HG02642 (cell line): ENCODE measurements at regions not wholly inside any gene's neighbourhood (a gene's known extent, or its start where the extent isn't known, plus 50 kb on each side); places are given as distances from the start of the nearest gene placed in this dataset.

Experiments used
- ATAC-seq: cut with Tn5 transposase; IDR thresholded peaks from one replicate; pipeline ENCODE4 v1.9.1; 2021; ENCODE audit warnings: mild to moderate bottlenecking; ENCODE audit not compliant: unreplicated experiment, poor library complexity

DNA sequence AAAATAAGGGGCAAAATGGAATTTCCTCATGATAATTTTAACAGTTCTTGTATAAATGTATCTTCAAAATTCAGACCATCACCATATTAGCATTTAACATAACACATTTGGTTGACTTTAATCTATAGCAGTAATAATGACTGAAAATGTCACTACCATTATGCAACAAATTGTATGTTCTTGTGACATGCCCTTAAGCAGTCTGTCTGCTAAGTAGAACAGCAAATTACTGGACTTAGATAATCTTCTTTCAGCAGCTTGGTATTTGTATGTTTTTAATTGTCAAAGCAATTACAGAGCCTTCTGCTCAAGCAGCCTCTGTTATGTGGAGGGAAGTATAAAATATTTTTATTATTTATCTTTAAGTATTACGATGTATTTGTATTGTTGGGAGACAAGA lies 214.3 kb upstream of the NXPH2 start:
- no peak for ATAC-seq

DNA sequence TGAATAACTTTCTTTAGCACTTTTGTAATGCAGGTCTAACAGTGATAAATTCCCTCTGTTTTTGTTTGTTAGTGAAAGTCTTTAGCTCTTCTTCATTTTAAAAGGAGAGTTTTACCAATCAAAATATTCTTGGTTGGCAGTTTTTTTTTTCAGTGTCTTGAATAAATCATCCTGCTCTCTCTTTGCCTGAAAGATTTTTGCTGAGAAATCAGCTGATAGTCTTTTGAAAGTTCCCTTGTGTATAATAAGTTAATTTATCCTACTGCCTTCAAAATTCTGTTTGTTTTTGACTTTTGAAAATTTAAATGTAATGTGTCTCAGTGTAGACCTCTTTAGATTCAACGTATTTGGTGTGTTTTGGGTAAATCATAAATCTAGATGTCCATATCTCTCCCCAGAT lies 205.7 kb upstream of the NXPH2 start:
- ATAC-seq = no peak

DNA sequence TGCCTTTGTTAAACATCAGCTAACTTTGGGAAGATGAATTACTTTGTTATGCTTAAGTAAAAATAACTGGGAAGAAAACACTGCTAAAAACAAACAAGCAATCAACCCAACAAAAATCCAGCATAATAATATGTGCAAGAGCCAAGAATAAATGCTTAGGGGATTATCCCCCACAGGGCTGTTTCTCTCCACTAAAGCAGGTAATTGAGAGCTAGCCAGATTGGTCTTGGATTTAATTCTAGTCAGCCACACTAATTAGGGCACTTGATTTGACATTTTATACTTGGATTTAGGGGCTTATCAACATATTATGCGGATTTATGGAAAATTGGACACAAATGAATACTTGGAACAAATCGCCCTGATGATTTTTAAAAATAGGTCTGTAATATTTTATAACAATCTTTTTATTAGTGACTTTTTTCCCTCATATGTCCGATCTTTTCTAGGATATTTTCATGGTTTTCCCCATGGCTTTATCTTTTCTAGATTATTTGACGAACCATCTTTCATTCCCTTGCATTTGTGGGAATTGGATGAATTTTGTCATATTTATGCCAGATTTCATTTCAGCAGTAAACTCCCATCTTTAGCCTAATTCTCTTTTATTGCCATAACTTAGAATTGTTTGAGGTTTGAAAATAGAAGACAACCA lies 199.1 kb upstream of the NXPH2 start:
- ATAC-seq = no peak

DNA sequence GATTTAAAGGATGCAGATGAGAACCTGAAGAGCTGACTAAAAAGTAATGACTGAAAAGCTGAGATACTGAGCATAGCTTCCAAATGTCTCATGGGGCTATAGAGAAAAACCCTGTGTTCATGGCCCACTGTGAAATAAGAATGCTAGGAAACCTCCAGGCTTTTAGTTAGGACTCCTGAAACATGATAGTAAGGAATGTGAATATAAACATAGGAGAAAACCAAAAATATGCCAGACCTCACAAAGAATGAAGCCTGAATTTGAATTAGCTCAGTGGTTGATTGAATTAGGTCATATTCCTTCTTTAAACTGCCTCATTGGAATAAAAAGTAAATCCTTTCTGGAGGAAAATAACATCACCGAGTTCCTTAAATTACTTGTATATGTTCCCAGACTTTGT lies 194.5 kb upstream of the NXPH2 start:
- ATAC-seq = no peak

DNA sequence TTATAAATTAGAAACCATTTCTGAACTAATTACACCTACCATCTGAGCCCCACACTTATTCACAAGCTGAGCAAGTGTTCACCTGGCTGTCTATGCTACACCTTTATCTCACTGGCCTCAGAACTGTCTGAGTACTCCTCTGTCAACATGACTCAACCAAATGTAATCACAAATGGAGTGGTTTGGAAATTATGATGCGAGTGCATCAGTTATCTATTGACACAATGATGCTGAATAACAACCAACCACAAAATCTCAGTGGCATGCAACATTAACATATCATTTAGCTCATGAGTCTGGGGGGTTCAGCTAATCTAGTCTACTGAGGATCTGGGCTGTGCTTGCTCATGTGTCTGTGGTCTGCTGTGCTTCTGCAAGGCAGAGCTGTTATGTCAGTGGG lies 184.2 kb upstream of the NXPH2 start:
- no peak for ATAC-seq

DNA sequence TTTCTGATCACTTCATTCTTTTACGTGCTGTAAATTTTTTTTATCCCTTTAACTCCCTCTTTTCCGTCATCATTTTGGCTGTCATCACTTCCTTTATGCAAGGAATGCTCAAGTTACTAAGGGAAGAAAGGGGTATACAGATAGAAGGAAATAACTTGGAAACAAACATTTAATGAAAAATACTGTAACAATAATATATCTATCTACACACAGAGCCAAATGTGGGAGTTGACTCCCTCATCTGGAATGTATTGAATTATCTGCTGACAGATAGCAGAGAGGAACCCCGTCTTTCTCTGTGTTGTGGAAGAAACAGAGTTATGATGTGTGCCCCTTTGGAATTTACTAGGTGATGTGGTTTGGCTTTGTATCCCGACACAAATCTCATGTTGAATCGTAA lies 182.5 kb upstream of the NXPH2 start:
- ATAC-seq = no peak

DNA sequence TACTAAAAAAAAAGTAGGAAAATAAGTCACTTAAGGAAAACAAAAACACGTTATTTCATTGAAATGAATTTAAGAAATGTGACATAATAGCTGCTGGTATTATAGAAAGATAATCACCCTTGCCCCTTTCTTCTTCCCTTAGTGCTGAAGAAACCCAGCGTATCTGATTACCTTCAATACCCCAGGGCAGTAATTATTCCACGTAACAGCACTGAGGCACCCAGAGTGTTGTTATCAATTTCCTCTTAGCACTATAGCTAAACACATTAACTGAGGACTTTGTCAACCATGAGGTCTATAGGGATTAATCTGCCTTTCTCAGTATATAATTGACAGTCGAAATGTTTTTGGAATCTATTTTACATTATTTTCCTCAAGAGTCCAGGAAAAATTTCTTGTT lies 180.0 kb upstream of the NXPH2 start:
- no peak for ATAC-seq

DNA sequence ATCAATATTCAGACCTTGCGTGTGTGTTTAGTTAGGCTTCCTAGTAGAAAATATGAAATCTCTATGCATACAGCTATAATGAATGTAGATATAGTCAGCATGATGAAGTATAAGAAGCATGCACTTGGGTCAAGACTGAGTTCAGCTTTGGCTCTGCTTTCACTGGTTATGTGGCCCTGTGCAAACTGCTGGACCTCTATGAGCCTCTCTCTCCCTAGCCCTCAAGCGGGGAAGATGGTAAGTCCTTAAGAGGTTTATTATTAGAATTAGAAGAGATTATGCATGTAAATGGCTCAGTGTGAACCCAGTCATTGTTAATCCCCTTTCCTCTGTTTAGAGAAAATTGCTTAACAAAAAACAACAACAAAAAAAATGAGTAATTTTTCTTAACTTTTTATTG lies 178.8 kb upstream of the NXPH2 start:
- no peak for ATAC-seq

DNA sequence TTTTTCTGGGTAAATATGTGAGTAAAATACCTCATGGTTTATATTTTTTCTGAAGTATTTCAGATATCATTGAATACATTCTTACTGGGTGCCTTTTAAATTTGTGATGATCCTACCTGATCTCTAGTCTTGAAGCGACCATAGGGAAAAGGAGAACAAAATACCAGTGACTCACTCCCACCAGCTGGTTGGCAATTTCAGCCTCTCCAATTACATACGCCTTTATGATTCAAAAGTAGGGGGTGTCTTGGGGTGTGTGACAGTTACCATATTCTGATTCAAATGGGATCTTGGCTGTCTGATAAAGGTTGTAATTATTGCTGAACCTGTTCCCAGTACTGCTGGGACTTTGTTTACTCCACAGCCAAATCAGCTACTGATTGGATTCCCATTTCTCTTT lies 175.9 kb upstream of the NXPH2 start:
- no peak for ATAC-seq

DNA sequence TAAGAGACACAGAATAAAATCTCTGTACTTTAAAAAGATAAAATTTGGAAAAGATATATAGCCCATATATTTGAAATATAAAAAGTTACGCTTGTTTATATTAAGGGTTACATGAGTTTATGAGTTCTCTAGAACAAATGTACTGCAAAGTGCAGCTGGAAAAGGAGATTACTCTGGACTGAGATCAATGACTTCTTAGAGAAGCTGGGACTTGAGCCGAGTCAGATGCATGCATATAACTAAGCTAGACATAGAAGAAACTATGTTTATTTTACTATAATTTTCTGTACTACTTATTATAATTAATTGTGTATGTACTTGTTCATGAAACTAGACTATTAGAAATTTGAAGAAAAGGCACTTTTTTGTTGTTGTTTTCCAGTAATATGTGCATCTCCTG lies 170.3 kb upstream of the NXPH2 start:
- ATAC-seq = no peak

DNA sequence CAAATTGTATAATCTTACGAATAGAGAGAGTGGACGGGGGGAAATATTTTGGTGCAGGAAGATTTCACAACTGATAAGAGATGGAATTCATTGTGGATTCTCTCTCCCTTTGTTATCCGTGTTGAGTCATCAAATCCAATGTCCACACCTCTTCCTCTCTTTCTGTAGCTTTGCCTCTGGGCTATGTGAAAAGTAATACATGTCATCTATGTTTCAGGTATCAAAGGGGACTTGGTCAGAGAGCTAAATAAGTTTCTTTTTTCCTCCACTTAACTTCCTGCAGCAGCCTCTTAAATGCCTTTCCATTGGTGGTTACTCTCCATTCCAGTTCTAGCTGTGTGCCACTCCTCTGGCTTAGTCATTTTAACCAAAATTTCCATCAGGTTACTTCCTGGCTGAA lies 169.3 kb upstream of the NXPH2 start:
- no peak for ATAC-seq

DNA sequence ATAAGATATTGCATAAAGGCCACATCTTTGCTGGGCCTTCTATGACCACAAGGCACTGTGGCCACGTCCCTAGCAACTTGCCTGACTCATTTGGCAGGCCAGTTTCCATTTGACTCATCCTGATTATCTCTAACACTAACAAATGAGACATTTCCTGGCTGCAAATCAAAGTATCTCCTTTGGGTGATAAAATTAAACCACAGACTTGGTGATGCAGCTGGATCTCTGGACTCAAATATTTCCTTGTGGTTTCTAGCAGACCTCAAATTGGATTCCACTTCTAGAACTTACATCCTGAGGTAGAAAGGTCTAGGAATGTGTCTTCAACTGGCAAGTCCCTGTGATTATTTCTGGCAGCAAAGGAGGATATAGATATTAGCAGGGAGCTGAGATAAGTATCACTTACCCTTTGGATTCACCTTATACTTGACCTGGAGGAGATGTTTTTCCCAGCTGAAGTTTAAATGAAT lies 167.9 kb upstream of the NXPH2 start:
- peak; percentile 74 for ATAC-seq

DNA sequence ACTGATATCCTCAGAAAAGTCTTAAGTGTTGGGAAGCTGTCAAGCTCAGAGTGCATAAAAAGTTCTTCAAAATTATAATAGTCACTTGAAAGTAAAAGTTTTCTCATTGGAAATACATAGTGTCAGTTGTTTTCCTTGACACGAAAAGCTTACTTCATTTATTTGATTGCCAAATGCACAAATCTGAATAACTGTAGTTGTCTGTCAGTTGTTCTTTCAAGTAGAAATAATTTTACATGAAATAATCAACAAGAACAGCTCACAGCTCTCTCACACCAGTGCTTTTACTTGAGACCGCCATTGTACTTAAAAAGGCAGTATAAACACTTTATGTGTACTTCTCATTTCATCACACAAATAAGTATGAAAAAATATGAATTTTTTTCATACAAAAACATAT lies 163.3 kb upstream of the NXPH2 start:
- no peak for ATAC-seq

DNA sequence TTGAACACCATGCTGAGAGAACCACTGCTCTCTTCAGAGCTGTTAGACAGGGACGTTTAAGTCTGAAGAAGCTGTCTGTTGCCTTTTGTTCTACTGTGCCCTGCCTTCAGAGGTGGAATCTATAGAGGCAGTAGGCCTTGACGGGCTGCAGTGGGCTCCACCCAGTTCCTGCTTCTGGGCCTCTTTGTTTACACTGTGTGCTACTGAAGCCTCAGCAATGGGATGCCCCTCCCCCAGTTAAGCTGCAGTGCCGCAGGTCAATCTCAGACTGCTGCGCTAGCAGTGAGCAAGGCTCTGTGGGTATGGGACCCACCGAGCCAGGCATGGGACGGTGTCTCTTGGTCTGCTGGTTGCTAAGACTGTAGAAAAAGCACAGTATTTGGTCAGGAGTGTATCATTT lies 162.3 kb upstream of the NXPH2 start:
- ATAC-seq = no peak

DNA sequence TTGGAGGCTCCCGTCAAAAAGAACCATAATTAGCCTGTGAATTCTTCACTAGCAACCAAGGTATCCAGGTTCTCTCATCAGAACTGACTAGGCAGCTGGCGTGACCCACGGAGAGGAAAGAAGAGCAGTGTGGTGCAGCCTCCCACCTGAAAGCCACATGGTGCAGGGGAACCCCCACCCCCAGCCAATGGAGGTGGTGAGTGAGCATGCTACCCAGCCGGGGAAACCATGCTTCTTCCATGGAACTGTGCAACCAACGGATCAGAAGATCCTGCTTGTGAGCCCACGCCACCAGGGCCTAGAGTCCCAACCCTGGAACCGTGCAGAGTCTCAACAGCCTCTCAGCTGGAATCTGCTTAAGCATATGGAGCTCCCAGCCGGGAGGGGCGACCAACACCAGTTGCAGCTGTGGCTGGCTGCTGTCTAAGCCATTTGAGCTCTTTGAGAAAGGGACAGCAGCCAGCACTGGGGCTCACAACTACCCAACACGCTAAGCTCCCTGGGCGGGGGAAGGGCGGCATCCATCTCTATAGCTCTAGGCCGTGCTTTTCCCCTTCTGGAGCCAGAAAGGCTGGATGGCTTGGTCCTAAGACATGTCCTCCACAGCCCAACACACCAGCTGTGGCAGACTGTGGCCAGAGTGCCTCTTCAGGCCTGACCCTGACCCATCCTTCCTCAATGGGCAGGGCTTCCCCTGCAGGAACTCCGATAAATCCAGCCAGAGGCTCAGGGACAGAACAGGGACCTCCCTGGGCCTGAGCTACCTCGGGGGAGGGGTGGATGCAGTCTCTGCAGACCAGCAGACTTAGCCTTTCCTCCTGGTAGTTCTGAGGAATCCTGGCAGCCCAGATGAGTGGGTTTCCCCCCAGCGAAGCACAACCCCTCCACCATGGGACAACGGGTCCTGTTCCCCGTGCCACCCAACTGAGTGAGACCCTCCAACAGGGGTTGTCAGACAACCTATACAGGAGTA lies 151.4 kb upstream of the NXPH2 start:
- no peak for ATAC-seq

DNA sequence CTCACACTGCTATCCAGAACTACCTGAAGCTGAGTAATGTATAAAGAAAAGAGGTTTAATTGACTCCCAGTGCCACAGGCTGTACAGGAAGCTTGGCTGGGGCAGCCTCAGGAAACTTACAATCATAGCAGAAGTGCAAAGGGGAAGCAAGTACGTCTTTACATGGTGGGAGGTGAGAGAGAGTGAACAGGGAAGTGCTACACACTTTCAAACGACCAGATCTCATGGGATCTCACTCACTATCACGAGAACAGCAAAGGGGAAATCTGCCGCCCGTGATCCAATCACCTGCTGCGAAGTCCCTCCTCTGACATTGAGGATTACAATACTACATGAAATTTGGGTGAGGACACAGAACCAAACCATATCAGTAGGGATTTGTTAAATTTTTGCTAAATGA lies 150.4 kb upstream of the NXPH2 start:
- no peak for ATAC-seq

DNA sequence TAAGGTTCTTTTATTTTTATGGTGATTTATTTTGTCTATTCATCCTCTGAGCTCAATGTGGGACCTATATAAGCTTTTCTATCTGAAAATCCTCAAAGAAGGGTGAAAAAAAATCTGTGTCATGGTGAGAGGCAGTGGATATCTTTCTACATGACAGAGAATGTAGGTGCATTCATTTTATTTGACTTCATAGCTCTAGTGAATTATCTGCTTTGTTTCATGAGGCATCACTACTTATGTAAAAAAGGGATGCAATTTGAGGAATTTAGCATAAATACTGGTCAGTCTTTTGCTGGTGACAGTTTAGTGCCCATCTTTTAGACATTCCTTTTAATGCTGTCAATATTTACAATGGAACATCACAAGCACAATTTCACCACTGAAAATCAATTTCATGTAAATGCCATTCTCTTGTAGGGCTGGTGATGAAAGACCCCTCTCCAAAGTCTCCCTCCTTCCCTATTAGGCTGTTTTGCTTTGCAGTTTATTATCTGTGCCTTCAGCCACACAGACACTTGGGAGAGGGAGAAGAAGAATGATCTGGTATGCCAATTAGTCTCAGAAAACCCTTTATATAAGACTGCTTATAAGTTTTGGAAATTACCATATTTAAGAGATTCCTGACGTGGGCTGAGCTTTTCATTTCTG lies 148.3 kb upstream of the NXPH2 start:
- ATAC-seq = no peak

DNA sequence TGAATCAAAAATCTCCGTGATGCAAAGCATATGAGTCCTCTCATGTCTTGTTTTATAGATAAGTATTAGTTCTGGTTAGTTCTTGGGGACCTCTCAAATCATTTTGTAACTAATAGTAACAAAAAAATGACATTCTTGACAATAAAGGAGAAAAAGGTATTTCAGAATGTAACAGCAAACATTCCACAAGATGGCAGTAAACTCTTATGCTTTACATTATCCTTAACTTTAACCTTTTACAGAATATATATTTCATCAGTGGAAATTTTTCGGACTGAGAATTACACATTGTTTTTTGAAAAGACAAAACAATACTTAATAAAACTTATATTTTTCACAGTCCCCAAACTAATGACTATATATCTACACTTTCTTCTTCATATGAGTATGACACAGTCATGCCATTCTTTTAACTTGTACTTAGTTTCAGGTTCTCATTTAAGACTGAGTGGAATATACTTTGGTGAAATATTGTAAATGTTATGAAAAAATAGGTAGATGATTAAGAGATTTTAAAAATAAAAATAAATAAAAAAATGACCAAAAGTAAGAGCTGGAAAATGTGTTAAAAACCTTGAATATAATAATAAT lies 142.9 kb upstream of the NXPH2 start:
- ATAC-seq = no peak

DNA sequence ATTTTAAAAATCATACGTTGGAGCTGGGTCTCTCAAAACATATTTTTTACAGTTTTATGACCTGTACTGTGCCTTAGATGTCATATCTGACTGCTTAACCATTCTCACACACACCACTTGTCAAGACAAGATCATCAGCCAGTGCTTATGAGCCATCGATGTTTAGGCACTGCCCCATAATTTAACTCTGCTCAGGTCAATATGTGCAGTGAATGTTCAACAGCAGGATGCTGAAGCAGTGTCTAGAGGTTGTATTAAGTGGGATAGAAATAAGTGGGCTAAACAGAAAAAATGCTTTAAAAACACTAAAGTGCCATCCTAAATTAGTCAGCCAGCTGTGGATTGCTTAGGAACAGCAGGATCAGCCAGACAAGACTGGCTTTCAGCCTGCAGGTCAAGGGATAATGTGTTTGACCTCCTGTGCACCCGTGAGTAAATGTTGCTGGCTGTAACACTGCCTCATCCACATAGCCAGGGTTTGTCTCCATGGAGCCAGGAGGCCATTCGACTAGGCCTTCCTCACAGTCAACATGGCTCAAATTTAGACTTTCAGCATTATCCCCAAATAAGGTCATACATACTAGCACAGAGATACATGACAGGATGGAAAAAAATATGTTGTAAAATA lies 139.0 kb upstream of the NXPH2 start:
- no peak for ATAC-seq

DNA sequence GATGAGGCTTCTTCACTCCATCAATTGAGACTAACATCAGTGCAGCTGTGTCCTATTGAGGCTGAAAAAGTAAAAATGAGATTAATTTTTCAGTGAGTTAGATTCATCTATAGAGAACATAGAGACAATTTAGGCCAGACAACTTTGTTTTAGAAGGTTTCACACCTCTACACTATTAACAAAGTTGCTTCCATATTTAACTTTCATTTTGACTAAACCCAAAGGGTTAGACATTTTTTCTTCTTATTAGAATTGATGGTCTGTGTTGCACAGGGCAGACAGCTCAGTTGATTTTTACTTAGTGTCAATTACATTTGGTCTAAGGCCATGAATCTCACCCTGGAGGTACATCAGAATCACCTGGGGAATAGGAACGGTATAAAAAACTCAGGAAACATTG lies 130.2 kb upstream of the NXPH2 start:
- ATAC-seq = no peak
